HS-27A (cell line): ENCODE measurements at regions not wholly inside any gene's neighbourhood (a gene's known extent, or its start where the extent isn't known, plus 50 kb on each side); places are given as distances from the start of the nearest gene placed in this dataset.

Experiments
- DNase-seq: peaks from one replicate; pipeline ENCODE4 v3.0.0-alpha.2; 2012; ENCODE audit warnings: low read depth, missing footprints

- DNase-seq, result no peak
Observed at GRCh38 chr6:146903451-146903850, 300.8 kb upstream of the STXBP5 start.

DNA sequence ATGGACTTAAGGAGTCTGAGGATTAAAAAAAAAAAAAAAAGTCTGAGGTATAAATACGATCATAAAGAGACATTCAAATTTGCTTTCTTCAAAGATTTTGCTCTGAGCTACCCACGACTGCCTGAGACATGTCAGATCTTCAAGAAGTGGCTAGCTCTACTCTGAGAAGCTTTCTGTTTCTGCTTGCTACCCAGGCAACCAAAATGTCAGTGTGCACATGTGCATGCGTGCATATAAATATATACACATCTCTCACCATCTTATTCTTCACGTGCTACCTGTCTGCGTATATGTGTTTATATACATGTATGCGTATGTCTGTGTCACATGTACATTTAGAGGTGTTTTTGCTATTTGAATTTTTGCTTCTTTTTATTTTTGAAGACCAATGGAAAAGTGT, 299.6 kb upstream of the STXBP5 start:
- no peak for DNase-seq

GRCh38 chr6:146905181-146905704, 299.0 kb upstream of the STXBP5 start:
- DNase-seq, result no peak

- no peak for DNase-seq
Observed at GRCh38 chr6:146908786-146909185, 295.4 kb upstream of the STXBP5 start.

GRCh38 chr6:146909376-146909775, 294.8 kb upstream of the STXBP5 start:
- DNase-seq, result no peak

DNA sequence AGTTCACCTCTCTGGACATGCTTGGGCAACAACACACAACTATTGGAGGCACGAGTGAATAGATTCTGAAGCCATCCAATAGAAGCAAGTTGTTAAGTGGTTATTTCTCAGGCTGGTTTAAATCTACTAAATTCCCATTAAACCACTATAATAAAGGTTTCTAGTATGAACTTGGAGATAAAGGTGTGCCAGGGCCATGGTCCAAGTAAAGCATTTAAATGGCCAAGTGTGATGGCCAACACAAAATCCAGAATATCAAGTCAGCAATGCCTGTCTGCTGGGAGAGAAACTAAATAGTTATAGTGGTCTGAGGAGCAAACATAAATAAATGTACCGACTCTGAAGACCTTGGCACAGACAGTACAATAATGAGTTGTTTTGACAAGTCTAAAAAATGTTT, 294.3 kb upstream of the STXBP5 start:
- no peak for DNase-seq

DNA sequence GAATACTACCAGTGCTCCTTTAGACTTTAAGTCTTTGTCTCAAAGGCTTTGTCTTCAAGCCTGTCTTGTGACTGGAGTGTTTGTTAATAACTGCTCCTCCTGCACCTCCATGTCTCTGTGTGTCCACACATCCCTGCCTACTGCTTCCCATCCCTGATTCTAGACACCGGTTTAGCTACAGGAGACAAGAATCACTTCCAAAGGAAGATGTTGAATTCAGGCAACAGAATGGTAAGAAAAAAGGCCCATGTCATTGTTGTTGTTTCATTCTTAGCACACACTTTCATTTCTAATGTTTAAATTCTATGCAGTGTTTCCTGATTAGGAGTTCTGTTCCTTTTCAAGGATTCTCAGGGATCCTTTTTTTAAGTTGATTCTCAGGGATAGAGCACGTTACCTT, 293.6 kb upstream of the STXBP5 start:
- no peak for DNase-seq

DNA sequence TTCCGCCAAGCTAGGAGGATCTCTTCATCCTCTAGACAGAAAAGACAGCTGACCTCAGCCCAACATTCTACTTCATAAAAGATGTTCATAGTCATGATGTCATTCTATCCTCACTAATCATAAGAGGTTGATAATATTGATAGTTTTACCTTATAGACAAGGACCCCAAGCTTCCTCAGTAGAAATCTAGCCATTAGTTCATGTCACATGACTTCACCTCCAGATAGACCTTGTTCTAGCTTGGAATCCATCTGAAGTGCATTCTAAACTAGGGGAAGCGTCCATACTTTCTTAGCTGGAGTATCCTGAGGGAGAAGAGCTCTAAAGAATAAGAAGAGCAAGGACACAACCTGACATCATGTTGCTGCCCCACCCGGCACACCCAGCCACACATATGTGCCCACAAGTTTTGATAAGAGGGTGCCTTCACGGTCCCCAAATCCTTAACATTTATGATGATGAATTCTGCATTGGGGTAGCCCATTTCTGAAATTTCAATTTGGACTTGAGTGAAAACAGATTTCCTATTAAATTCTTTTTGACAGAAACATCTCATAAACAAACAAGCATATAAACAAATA, 292.5 kb upstream of the STXBP5 start:
- no peak for DNase-seq

DNA sequence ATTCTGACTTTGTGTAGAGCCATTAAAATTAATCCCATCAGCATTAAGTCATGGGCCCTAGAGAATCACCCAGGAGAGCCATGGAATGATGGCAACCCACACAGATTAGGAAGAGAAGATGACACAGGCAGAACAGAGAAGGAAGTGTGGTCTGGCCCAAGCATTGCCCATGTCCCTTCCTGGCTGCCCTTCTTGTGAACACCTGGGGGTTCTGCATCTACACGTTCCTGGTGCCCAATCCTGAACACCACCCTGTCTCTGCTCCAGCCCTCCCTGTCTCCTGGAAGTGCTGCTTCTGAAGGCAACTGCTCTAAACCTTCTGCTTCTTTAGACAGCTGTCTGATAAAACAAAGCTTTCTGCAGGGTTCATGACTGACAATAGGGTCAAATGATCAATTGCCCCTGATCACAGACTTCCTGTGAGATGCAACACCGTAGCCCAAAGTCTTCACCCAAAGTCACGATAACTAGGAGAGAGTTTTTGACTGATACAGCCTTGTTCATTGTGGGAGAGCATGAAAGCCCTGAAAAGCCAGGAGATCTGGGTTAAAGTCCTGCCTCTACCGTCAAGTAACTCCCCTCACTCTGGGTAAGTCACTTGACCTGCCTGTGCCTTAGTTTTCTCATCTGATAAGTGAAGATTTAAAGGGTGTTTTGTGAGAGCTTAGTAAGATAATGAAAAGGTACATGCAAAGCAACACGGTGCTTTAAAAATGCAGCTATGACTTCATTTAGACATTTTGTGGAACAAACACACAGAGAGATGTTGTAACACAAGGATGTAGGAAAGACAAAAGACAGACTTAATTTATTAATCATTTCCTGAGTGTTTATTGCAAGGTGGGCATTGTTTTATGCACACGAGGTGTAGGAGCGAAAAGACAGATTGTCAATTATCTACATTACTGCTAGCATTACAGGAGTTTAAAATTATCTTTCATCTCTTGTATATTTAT, 291.2 kb upstream of the STXBP5 start:
- no peak for DNase-seq

DNA sequence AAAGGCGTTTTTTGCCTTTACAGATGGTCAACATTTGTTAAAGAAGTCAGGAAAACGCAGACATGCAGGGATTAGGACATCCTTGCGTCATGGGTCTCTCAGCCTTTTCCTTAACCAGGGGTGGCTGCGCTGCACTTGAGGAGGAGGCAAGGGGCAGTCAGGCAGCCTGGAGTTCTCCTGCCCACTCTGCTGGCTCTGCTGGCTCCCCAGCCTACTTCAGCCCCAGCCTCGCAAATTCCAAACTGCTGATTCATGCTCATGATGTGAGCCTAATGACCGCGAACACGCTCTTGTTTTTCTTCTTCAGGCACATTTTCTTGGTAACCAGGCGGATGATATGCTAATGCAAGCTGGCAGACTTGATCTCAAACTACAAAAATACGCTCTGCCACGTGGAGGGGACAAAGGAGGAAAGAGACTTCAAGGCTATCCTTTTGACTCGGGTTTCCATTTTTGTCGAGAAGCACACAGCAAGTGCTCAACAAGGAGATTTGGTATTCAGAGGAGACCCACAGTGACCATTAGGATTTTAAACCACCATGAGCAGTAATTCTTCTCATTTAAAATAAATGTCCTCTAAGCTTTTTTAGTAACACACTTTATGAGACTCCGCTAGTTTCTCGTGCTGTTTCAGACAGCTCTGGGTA, 290.3 kb upstream of the STXBP5 start:
- peak; percentile 98 for DNase-seq

GRCh38 chr6:146914489-146915483, 289.4 kb upstream of the STXBP5 start:
- peak; percentile 94 for DNase-seq

- peak; percentile 49 for DNase-seq
Observed at GRCh38 chr6:146915671-146916127, 288.5 kb upstream of the STXBP5 start.

DNA sequence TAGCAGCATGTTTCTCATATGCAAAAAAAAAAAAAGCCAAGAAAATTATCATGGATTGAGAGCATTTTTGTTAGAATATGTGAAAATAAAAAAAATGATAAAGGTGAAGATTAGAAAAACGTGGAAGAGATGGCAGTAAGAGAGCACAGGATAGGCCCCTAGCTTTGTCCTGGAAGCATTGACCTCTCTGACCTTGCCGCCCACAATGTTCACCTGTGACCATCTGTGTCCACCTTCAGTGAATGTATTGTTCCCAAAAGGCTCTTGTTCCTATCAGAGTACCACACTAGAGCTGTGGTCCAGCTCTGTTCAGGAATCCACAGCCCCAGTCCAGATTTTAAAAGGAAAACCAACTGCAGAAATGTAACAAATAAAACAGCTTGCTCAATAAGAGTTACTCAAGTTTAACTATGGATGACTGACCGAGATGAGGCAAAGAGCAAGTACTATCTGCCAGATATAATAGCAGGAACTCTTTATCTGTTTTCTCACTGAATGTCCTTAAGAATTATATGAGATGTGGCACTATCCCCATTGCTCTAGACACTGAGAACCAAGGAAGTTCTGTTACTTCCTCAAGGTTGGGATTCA, 287.7 kb upstream of the STXBP5 start:
- no peak for DNase-seq

- DNase-seq, result no peak
Observed at GRCh38 chr6:146917182-146917581, 287.0 kb upstream of the STXBP5 start.

GRCh38 chr6:146917979-146918378, 286.2 kb upstream of the STXBP5 start:
- no peak for DNase-seq

- no peak for DNase-seq
Observed at GRCh38 chr6:146919017-146919416, 285.2 kb upstream of the STXBP5 start.

GRCh38 chr6:146923205-146923833, 280.9 kb upstream of the STXBP5 start:
- DNase-seq, result no peak

GRCh38 chr6:146925846-146926245, 278.4 kb upstream of the STXBP5 start:
- DNase-seq, result no peak

GRCh38 chr6:146928503-146928902, 275.7 kb upstream of the STXBP5 start:
- no peak for DNase-seq

- DNase-seq, result no peak
Observed at GRCh38 chr6:146931214-146931613, 273.0 kb upstream of the STXBP5 start.

DNA sequence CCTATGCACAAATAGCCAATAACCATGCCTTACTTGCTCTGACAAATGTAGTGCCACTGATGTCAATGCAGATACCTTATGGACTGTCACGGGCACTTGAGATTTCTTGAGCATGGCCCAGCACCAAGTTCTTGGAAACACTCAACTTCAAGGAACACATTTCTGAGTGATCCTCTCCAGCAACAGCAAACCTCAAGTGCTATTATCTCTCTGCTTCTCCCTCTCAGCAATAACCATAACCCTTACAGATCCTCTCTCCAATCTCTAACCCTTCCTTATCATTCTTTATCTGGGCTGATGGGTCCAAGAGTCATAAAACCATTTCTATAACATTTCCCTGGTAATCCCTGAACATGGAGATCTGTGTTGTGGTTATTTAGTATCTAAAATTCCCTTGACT, 266.9 kb upstream of the STXBP5 start:
- no peak for DNase-seq
